H1 (cell line): ENCODE measurements at regions not wholly inside any gene's neighbourhood (a gene's known extent, or its start where the extent isn't known, plus 50 kb on each side); places are given as distances from the start of the nearest gene placed in this dataset.

ENCODE experiments used
- CTCF ChIA-PET: fragments of 300-600 bp; sonication (Branson Sonifier 250); formaldehyde crosslinking; loops from one replicate; lab custom pipeline; 2021; ENCODE audit not compliant: partially characterized antibody; lab: Charles Lee
- POLR2A ChIA-PET: fragments of 300-600 bp; sonication (Branson Sonifier 250); formaldehyde crosslinking; loops from one replicate; lab custom pipeline; 2021; ENCODE audit warnings: inconsistent platforms; ENCODE audit not compliant: partially characterized antibody; lab: Charles Lee
- DNase-seq, 2 experiments: peaks; one replicate each; pipeline versions ENCODE4 v3.0.0 to v3.0.0-alpha.2; 2010 to 2022; ENCODE audit warnings: low spot score in 2 of 2, low read depth in 1 of 2, mixed read lengths in 1 of 2
- FAIRE-seq: peaks from 2 replicates; lab custom pipeline; 2011; peaks lifted over from hg19 to GRCh38; lab: Jason Lieb, UNC
- H2AFZ ChIP-seq: 2 replicates; pipeline ENCODE4 v1.8.1; 2012; ENCODE audit warnings: low read length, inconsistent platforms
- H2AK5ac ChIP-seq: 2 replicates; pipeline ENCODE4 v1.6.1; 2013; ENCODE audit warnings: low read depth, low read length
- H2BK120ac ChIP-seq: replicated peaks from 2 replicates; pipeline ENCODE3; 2013; ENCODE audit warnings: low read depth, low read length, inconsistent platforms
- H2BK12ac ChIP-seq: 2 replicates; pipeline ENCODE4 v1.6.1; 2013; ENCODE audit warnings: low read depth, low read length
- H2BK15ac ChIP-seq: 2 replicates; pipeline ENCODE4 v1.6.1; 2013; ENCODE audit warnings: low read length
- H2BK20ac ChIP-seq: 2 replicates; pipeline ENCODE4 v1.6.1; 2013; ENCODE audit warnings: low read length
- H2BK5ac ChIP-seq: 2 replicates; pipeline ENCODE4 v1.6.1; 2013; ENCODE audit warnings: low read depth, low read length
- H3K14ac ChIP-seq: 2 replicates; pipeline ENCODE4 v1.6.1; 2013; ENCODE audit warnings: inconsistent platforms; ENCODE audit not compliant: insufficient read length
- H3K18ac ChIP-seq: 2 replicates; pipeline ENCODE4 v1.6.1; 2013; ENCODE audit warnings: low read length; ENCODE audit errors: extremely low read depth
- H3K23ac ChIP-seq: 2 replicates; pipeline ENCODE4 v1.6.1; 2013; ENCODE audit warnings: inconsistent platforms; ENCODE audit not compliant: insufficient read length
- H3K23me2 ChIP-seq: 2 replicates; pipeline ENCODE4 v1.6.1; 2013; ENCODE audit warnings: low read depth, low read length
- H3K27ac ChIP-seq: 2 replicates; pipeline ENCODE4 v1.6.1; 2011; ENCODE audit warnings: low read depth, low read length, inconsistent platforms
- H3K27me3 ChIP-seq, 4 experiments: replicated peaks in 1 of 4; 1 replicate in 1 of 4; 2 replicates in 3 of 4; pipeline versions ENCODE4 v1.6.1 to v1.8.1; 2011 to 2013; ENCODE audit warnings: low read length in 3 of 4, mild to moderate bottlenecking in 3 of 4, inconsistent platforms in 2 of 4, mixed read lengths in 2 of 4, moderate library complexity in 1 of 4; ENCODE audit not compliant: control insufficient read depth in 3 of 4, insufficient read depth in 3 of 4; ENCODE audit errors: extremely low read depth in 1 of 4
- H3K36me3 ChIP-seq, 4 experiments: 2 replicates each; pipeline versions ENCODE4 v1.6.1 to v1.8.1; 2011 to 2013; ENCODE audit warnings: mild to moderate bottlenecking in 4 of 4, low read length in 3 of 4, moderate library complexity in 2 of 4, control low read depth in 1 of 4, inconsistent platforms in 1 of 4; ENCODE audit not compliant: insufficient read depth in 4 of 4, control insufficient read depth in 2 of 4
- H3K4ac ChIP-seq: replicated peaks from 2 replicates; pipeline ENCODE3; 2013; ENCODE audit warnings: low read length, low read depth, mixed read lengths, inconsistent platforms; ENCODE audit not compliant: insufficient read length
- H3K4me1 ChIP-seq, 4 experiments: replicated peaks in 1 of 4; 1 replicate in 1 of 4; 2 replicates in 3 of 4; pipeline versions ENCODE4 v1.6.1 to v1.8.1; 2011 to 2013; ENCODE audit warnings: low read length in 3 of 4, inconsistent platforms in 2 of 4, mixed read lengths in 1 of 4; ENCODE audit not compliant: insufficient read depth in 4 of 4, control insufficient read depth in 3 of 4
- H3K4me2 ChIP-seq, 2 experiments: 2 replicates each; pipeline versions ENCODE4 v1.6.1 to v1.8.1; 2011 to 2013; ENCODE audit warnings: low read depth in 2 of 2, low read length in 2 of 2, control low read depth in 1 of 2, inconsistent platforms in 1 of 2, mild to moderate bottlenecking in 1 of 2; ENCODE audit not compliant: insufficient read depth in 1 of 2
- H3K4me3 ChIP-seq, 4 experiments: fragments of 200-600, 300-600 bp in 1 of 4; sonication (generic), shearing (Covaris generic), sonication (Bioruptor Twin) in 1 of 4; 2 replicates each; pipeline versions ENCODE4 v1.5.1 to v1.8.1; 2011 to 2016; ENCODE audit warnings: low read length in 4 of 4, low read depth in 3 of 4, control low read depth in 2 of 4, inconsistent platforms in 2 of 4, mild to moderate bottlenecking in 2 of 4, mixed read lengths in 1 of 4, moderate library complexity in 1 of 4; ENCODE audit not compliant: insufficient read depth in 2 of 4; ENCODE audit errors: extremely low read depth in 1 of 4
- H3K56ac ChIP-seq: replicated peaks from 2 replicates; pipeline ENCODE3; 2013; ENCODE audit warnings: low read depth, mild to moderate bottlenecking, mixed read lengths, low read length, inconsistent platforms; ENCODE audit not compliant: insufficient read length
- H3K79me1 ChIP-seq: 2 replicates; pipeline ENCODE4 v1.6.1; 2013; ENCODE audit warnings: low read depth, low read length, control low read depth
- H3K79me2 ChIP-seq, 2 experiments: 2 replicates each; pipeline versions ENCODE4 v1.6.1 to v1.8.1; 2012 to 2013; ENCODE audit warnings: low read length in 2 of 2, mild to moderate bottlenecking in 2 of 2, inconsistent platforms in 1 of 2; ENCODE audit not compliant: insufficient read depth in 2 of 2, control insufficient read depth in 1 of 2
- H3K9ac ChIP-seq, 4 experiments: replicated peaks in 1 of 4; 1 replicate in 1 of 4; 2 replicates in 3 of 4; pipeline versions ENCODE4 v1.6.1 to v1.8.1; 2011 to 2013; ENCODE audit warnings: low read depth in 3 of 4, low read length in 3 of 4, control low read depth in 2 of 4, mild to moderate bottlenecking in 2 of 4, moderate library complexity in 2 of 4, inconsistent platforms in 1 of 4; ENCODE audit errors: extremely low read depth in 1 of 4
- H3K9me3 ChIP-seq, 2 experiments: 2 replicates each; pipeline versions ENCODE4 v1.6.1 to v1.8.1; 2012 to 2013; ENCODE audit warnings: mild to moderate bottlenecking in 2 of 2, moderate library complexity in 2 of 2, control low read depth in 1 of 2, inconsistent platforms in 1 of 2, low read depth in 1 of 2, low read length in 1 of 2, mixed read lengths in 1 of 2; ENCODE audit not compliant: insufficient read depth in 2 of 2
- H4K20me1 ChIP-seq, 2 experiments: replicated peaks in 1 of 2; 2 replicates each; pipeline versions ENCODE3 to v1.8.1; 2011 to 2013; ENCODE audit warnings: inconsistent platforms in 2 of 2, low read length in 2 of 2, mild to moderate bottlenecking in 1 of 2; ENCODE audit not compliant: insufficient read depth in 2 of 2, control insufficient read depth in 1 of 2
- H4K5ac ChIP-seq: 2 replicates; pipeline ENCODE4 v1.6.1; 2013; ENCODE audit warnings: low read length, low read depth, mixed read lengths, inconsistent platforms; ENCODE audit not compliant: insufficient read length
- H4K8ac ChIP-seq: 2 replicates; pipeline ENCODE4 v1.8.0; 2013; ENCODE audit warnings: mild to moderate bottlenecking, moderate library complexity, low read length, inconsistent platforms; ENCODE audit not compliant: insufficient read depth; ENCODE audit errors: extremely low read depth
- H4K91ac ChIP-seq: replicated peaks from 2 replicates; pipeline ENCODE3; 2013; ENCODE audit warnings: low read length, mixed read lengths, inconsistent platforms; ENCODE audit not compliant: insufficient read length
- BRCA1 ChIP-seq: IDR thresholded peaks from 2 replicates; pipeline ENCODE4 v1.6.1; 2012; ENCODE audit warnings: low read depth, low read length, improper control_type of control experiment
- CREB1 ChIP-seq: IDR thresholded peaks from 2 replicates; pipeline ENCODE4 v1.6.1; 2012; ENCODE audit warnings: inconsistent platforms
- EZH2 ChIP-seq: fragments of 200-600 bp; sonication (generic); IDR thresholded peaks from 2 replicates; pipeline ENCODE4 v1.7.1; 2012; ENCODE audit warnings: low read depth, mild to moderate bottlenecking, moderate library complexity, low read length, inconsistent platforms; ENCODE audit not compliant: severe bottlenecking
- PHF8 ChIP-seq: fragments of 200-600 bp; sonication (generic); conservative IDR thresholded peaks from 2 replicates; pipeline ENCODE4 v1.7.1; 2012; ENCODE audit warnings: low read depth, mild to moderate bottlenecking, inconsistent platforms, low read length, moderate library complexity
- SRF ChIP-seq: IDR thresholded peaks from 2 replicates; pipeline ENCODE4 v1.6.1; 2011; ENCODE audit warnings: mild to moderate bottlenecking, low read depth, low read length, moderate library complexity
- TF ChIP-seq, protein P1 (sequence below): IDR thresholded peaks from 2 replicates; pipeline ENCODE4 v1.6.1; 2011; ENCODE audit warnings: low read depth, mild to moderate bottlenecking, low read length; ENCODE audit not compliant: insufficient read depth

DNA sequence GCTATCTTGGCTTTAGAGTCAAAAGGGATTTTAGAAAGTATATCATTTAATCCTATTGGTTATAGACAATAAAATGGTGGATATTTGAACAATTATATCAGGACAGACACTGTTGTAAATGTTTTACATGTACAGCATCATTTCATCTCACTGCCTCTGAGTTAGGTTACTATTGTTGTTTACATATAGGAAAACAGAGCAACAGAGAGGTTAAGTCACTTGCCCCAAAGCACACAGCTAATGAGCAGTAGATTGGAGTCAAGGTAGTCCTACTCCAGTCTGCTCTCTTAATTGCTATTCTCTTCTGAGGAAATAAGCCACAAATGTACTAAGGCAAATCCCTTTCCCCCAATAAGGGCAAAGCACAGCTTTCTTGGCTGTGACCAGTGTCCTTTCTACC is 142.9 kb downstream of the MTX2 start:
- Histone ChIP-seq H3K9ac (no peak overlapping the region), H3K27me3 (no peaks in the 10 kb centered on the region), H3K79me1 (no peaks in the 10 kb centered on the region), H2BK20ac (no peak overlapping the region), H2AK5ac (no peak overlapping the region), H3K56ac (no peak overlapping the region), H4K91ac (no peak overlapping the region), H3K4me3 (no peak overlapping the region), H3K14ac (no peak overlapping the region), H2BK12ac (no peak overlapping the region), H3K79me2 (no peaks in the 10 kb centered on the region), H3K36me3 (no peaks in the 10 kb centered on the region), H2AFZ (no peak overlapping the region), H3K4me2 (no peak overlapping the region), H3K9me3 (no peaks in the 10 kb centered on the region), H3K18ac (no peak overlapping the region), H4K5ac (no peak overlapping the region), H2BK120ac (no peak overlapping the region), H3K4ac (no peak overlapping the region), H2BK5ac (no peak overlapping the region), H4K20me1 (no peaks in the 10 kb centered on the region), H3K23me2 (no peaks in the 10 kb centered on the region), H3K23ac (no peak overlapping the region), H2BK15ac (no peak overlapping the region), H4K8ac (no peak overlapping the region), H3K4me1 (no peaks in the 10 kb centered on the region), H3K27ac (no peak overlapping the region)
- ChIA-PET CTCF (interaction anchor here (0.5 kb wide), 1 partner anchor 190 kb away, joined by 3 read pairs; no protein-coding TSS in a partner anchor), POLR2A (no interaction called here)
- FAIRE-seq (no peak), DNase-seq (no peak)
- TF ChIP-seq CREB1 (no peak), SRF (no peak), BRCA1 (no peak), PHF8 (no peak), EZH2 (no peak)
- TF ChIP-seq, protein P1, sequence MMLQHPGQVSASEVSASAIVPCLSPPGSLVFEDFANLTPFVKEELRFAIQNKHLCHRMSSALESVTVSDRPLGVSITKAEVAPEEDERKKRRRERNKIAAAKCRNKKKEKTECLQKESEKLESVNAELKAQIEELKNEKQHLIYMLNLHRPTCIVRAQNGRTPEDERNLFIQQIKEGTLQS, result no peak
